ENCODE measurements at regions not wholly inside any gene's neighbourhood (a gene's known extent, or its start where the extent isn't known, plus 50 kb on each side); places are given as distances from the start of the nearest gene placed in this dataset.

- TF ChIP-seq TAF1 (conservative IDR thresholded peaks at IDR 0.05) (no peak), YY1 (IDR thresholded peaks at IDR 0.05) (no peak), HNF4A (conservative IDR thresholded peaks at IDR 0.05) (no peak), JUND (IDR thresholded peaks at IDR 0.05) (no peak), EGR1 (IDR thresholded peaks at IDR 0.05; ENCODE audit: low read depth in 2 of 2) (no peak), FOXA2 (IDR thresholded peaks at IDR 0.05) (no peak), FOXA1 (IDR thresholded peaks at IDR 0.05) (no peak), RXRA (IDR thresholded peaks at IDR 0.05) (no peak), SP1 (IDR thresholded peaks at IDR 0.05) (no peak), NR2F2 (IDR thresholded peaks at IDR 0.05) (no peak), GABPA (IDR thresholded peaks at IDR 0.05 in 1 of 2, conservative IDR thresholded peaks at IDR 0.05 in 1 of 2) (no peak), CTCF (IDR thresholded peaks at IDR 0.05; ENCODE audit: low read depth, low read length, missing input control) (no peak), ZBTB33 (IDR thresholded peaks at IDR 0.05) (no peak), REST (IDR thresholded peaks at IDR 0.05) (no peak), RAD21 (IDR thresholded peaks at IDR 0.05) (no peak), HNF4G (IDR thresholded peaks at IDR 0.05) (no peak), MAX (IDR thresholded peaks at IDR 0.05) (no peak)
- H3K27me3 ChIP-seq (ENCODE audit: control insufficient read depth in 4 of 4, insufficient read depth in 4 of 4, low read length in 3 of 4) = peaks cover 0 to 3% (median under 1%) of the 10 kb centered on the region in 4 donors
- H3K4me3 ChIP-seq (ENCODE audit: low read depth in 1 of 3, low read length in 3 of 3) = no peak overlapping the region
- H3K9ac ChIP-seq (ENCODE audit: low read depth in 1 of 2, low read length in 2 of 2) = no peak overlapping the region
- H3K9me3 ChIP-seq (ENCODE audit: control insufficient read depth in 4 of 4, low read length in 3 of 4) = peaks cover 3 to 9% (median 8%) of the 10 kb centered on the region in 4 donors
- no peaks in the 10 kb centered on the region for H3K4me1 ChIP-seq (ENCODE audit: control insufficient read depth in 4 of 4, insufficient read depth in 4 of 4, low read length in 3 of 4)
- H3K36me3 ChIP-seq (ENCODE audit: control insufficient read depth in 4 of 4, insufficient read depth in 3 of 4, low read depth in 1 of 4, low read length in 3 of 4) = no peaks in the 10 kb centered on the region
- no peak overlapping the region for H3K27ac ChIP-seq (ENCODE audit: low read depth in 1 of 2, low read length in 2 of 2)
- WGBS = 56% methylated on average over 2 of the region's 2 CpGs
- no peak for DNase-seq (ENCODE audit: low spot score)
Measured at GRCh38 chr19:30273184-30273583, 99.0 kb upstream of the ZNF536 start.

- Histone ChIP-seq H3K4me1 (ENCODE audit: control insufficient read depth in 4 of 4, insufficient read depth in 4 of 4, low read length in 3 of 4) (no peaks in the 10 kb centered on the region), H3K36me3 (ENCODE audit: control insufficient read depth in 4 of 4, insufficient read depth in 3 of 4, low read depth in 1 of 4, low read length in 3 of 4) (no peaks in the 10 kb centered on the region), H3K9ac (ENCODE audit: low read depth in 1 of 2, low read length in 2 of 2) (no peak overlapping the region), H3K4me3 (ENCODE audit: low read depth in 1 of 3, low read length in 3 of 3) (no peak overlapping the region), H3K27ac (ENCODE audit: low read depth in 1 of 2, low read length in 2 of 2) (no peak overlapping the region), H3K9me3 (ENCODE audit: control insufficient read depth in 4 of 4, low read length in 3 of 4) (peaks cover 3 to 9% (median 8%) of the 10 kb centered on the region in 4 donors), H3K27me3 (ENCODE audit: control insufficient read depth in 4 of 4, insufficient read depth in 4 of 4, low read length in 3 of 4) (peaks cover 0 to 3% (median under 1%) of the 10 kb centered on the region in 4 donors)
- DNase-seq (ENCODE audit: low spot score) = no peak
- WGBS = 77% methylated on average over 3 of the region's 3 CpGs
- TF ChIP-seq CTCF (IDR thresholded peaks at IDR 0.05; ENCODE audit: low read depth, low read length, missing input control) (no peak), JUND (IDR thresholded peaks at IDR 0.05) (no peak), GABPA (IDR thresholded peaks at IDR 0.05 in 1 of 2, conservative IDR thresholded peaks at IDR 0.05 in 1 of 2) (no peak), ATF3 (IDR thresholded peaks at IDR 0.05) (no peak), EGR1 (IDR thresholded peaks at IDR 0.05; ENCODE audit: low read depth in 2 of 2) (no peak), ZBTB33 (IDR thresholded peaks at IDR 0.05) (no peak), FOXA1 (IDR thresholded peaks at IDR 0.05) (no peak), FOXA2 (IDR thresholded peaks at IDR 0.05) (no peak), RAD21 (IDR thresholded peaks at IDR 0.05) (no peak), HNF4A (conservative IDR thresholded peaks at IDR 0.05) (no peak), MAX (IDR thresholded peaks at IDR 0.05) (no peak), TAF1 (conservative IDR thresholded peaks at IDR 0.05) (no peak), RXRA (IDR thresholded peaks at IDR 0.05) (no peak), SP1 (IDR thresholded peaks at IDR 0.05) (no peak)
Measured at GRCh38 chr19:30274987-30275386, 97.2 kb upstream of the ZNF536 start.

All from liver (tissue), 8 donors.